ENCODE measurements at regions not wholly inside any gene's neighbourhood (a gene's known extent, or its start where the extent isn't known, plus 50 kb on each side); places are given as distances from the start of the nearest gene placed in this dataset.

DNA sequence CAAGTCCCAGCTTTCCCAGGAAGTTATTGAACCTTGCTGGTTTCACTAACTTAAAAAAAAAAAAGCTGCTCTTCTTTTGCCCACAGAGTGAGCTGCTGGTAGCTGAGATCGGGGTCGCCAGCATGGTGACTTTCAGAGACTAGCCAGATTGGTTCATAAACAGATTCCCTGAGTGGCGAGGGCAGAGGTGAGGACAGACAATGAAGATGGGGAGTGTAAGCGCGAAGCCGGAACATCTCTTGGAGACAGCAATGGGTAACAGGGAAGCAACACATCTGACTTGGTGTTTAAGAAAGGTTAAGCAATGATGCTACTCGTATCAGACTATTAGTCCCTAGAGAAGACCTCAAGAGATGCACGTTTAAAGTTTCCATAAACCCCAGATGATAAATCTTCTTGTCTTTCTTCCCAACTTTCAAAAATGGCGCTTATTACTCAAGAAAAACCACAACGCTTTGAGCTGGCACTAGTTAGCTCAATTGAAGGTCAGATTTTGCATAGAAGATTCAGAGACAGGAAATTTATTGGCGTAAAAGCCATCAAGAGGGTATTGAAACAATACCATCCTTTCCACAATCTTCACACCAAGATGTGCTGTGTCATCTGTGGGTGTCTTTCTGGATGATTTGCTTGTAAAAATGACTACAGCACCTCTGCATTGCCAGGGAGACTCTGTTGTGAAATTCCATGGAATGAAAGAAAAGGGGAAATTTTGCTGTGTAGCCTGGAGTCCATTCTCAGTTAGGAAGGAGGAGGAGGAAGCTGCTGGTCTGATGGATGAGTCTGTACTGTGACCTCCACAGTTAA is 193.1 kb upstream of the CXCR4 start:
- Histone ChIP-seq H2AFZ (no peak overlapping the region), H3K4me3 (ENCODE audit: low read depth, low read length) (no peak overlapping the region), H3K27ac (no peak overlapping the region), H3K9me3 (ENCODE audit: control insufficient read depth, low read length) (no peaks in the 10 kb centered on the region), H3K36me3 (ENCODE audit: control insufficient read depth, insufficient read depth, low read length) (no peaks in the 10 kb centered on the region), H3K4me1 (no peaks in the 10 kb centered on the region), H3K4me2 (ENCODE audit: low read length) (no peak overlapping the region), H3K27me3 (ENCODE audit: control insufficient read depth, insufficient read depth, low read length) (no peaks in the 10 kb centered on the region), H3K9ac (no peak overlapping the region), H3K79me2 (no peaks in the 10 kb centered on the region)
- TF ChIP-seq, protein P1, sequence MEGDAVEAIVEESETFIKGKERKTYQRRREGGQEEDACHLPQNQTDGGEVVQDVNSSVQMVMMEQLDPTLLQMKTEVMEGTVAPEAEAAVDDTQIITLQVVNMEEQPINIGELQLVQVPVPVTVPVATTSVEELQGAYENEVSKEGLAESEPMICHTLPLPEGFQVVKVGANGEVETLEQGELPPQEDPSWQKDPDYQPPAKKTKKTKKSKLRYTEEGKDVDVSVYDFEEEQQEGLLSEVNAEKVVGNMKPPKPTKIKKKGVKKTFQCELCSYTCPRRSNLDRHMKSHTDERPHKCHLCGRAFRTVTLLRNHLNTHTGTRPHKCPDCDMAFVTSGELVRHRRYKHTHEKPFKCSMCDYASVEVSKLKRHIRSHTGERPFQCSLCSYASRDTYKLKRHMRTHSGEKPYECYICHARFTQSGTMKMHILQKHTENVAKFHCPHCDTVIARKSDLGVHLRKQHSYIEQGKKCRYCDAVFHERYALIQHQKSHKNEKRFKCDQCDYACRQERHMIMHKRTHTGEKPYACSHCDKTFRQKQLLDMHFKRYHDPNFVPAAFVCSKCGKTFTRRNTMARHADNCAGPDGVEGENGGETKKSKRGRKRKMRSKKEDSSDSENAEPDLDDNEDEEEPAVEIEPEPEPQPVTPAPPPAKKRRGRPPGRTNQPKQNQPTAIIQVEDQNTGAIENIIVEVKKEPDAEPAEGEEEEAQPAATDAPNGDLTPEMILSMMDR (IDR thresholded peaks at IDR 0.05) = no peak

DNA sequence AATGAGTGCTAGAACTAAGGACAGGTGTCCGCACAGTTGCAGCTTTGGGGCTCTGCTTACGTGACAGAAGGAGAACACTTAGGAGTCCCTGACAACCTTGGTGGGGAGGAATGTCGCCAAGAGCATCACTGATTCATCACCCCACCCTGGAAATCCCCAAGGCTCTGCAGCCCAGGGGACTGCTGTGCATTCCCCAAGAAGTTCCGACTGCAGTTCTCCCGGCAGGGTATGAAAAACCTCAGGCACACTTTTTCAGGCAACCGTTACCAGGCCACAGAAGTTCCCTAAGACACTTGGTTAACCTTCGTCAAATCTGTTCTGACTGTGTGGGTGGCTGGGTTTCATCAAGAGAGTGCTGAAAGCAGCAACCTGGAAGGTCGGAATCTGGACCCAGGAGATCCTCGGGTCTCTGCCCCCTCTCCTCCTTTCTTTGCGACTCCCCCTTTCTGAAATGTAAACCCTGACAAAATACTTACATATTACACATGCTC is 192.1 kb upstream of the CXCR4 start:
- no peaks in the 10 kb centered on the region for H3K27me3 ChIP-seq (ENCODE audit: control insufficient read depth, insufficient read depth, low read length)
- H3K4me3 ChIP-seq (ENCODE audit: low read depth, low read length) = no peak overlapping the region
- H3K9ac ChIP-seq = no peak overlapping the region

DNA sequence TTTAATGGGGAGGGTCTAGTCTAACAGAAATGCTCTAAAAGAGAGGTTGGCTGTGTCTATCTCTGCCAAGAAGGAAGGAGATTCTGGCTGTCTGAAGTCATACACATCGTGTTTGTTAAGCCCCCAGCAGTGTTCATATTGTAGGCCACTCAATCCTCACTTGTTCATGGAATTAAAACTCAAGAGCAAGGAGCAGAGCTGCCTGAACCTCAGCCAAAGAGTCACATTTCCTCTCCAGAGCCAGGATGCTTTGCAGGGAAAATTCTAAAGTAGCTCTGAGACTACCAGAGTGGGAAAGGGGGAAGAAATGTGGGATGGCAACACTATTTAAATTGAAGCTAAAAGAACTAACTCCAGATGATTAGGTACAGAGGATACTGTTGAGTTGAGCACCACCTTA is 190.7 kb upstream of the CXCR4 start:
- Histone ChIP-seq H3K79me2 (no peaks in the 10 kb centered on the region), H2AFZ (no peak overlapping the region), H3K4me3 (ENCODE audit: low read depth, low read length) (no peak overlapping the region), H3K4me2 (ENCODE audit: low read length) (no peak overlapping the region), H3K36me3 (ENCODE audit: control insufficient read depth, insufficient read depth, low read length) (no peaks in the 10 kb centered on the region), H3K27me3 (ENCODE audit: control insufficient read depth, insufficient read depth, low read length) (no peaks in the 10 kb centered on the region), H3K27ac (no peak overlapping the region), H3K9me3 (ENCODE audit: control insufficient read depth, low read length) (no peaks in the 10 kb centered on the region), H3K9ac (no peak overlapping the region), H3K4me1 (no peaks in the 10 kb centered on the region)
- TF ChIP-seq, protein P1 (IDR thresholded peaks at IDR 0.05) = no peak

More for the DNA sequence above, 192.1 kb upstream of the CXCR4 start:
- H3K4me2 ChIP-seq (ENCODE audit: low read length) = no peak overlapping the region
- H3K36me3 ChIP-seq (ENCODE audit: control insufficient read depth, insufficient read depth, low read length) = no peaks in the 10 kb centered on the region
- H3K79me2 ChIP-seq = no peaks in the 10 kb centered on the region
- H2AFZ ChIP-seq = no peak overlapping the region
- no peaks in the 10 kb centered on the region for H3K4me1 ChIP-seq
- no peak overlapping the region for H3K27ac ChIP-seq
- H3K9me3 ChIP-seq (ENCODE audit: control insufficient read depth, low read length) = no peaks in the 10 kb centered on the region
- TF ChIP-seq, protein P1 (IDR thresholded peaks at IDR 0.05) = no peak

DNA sequence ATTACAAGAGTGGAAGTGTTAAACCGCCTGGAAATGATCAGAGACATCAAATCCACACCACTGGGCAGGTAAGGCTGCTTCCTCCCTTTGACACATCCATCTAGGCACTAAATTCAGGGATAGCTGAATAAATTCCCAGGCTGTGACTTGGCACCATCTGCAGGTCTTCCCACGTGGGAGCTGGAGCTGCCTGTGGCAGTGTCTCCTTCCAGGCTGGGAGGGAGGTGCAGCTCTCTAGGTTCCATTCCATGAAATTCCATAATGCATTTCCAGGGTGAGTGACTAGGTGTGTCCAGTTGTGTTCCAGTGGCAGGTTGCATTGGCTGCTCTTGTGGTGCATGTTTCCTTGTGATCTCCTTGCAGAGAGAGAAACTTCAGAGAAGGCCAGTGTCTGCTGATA is 188.9 kb upstream of the CXCR4 start:
- Histone ChIP-seq H3K4me2 (ENCODE audit: low read length) (no peak overlapping the region), H3K4me1 (no peaks in the 10 kb centered on the region), H3K9ac (no peak overlapping the region), H2AFZ (no peak overlapping the region), H3K4me3 (ENCODE audit: low read depth, low read length) (no peak overlapping the region), H3K79me2 (no peaks in the 10 kb centered on the region), H3K27me3 (ENCODE audit: control insufficient read depth, insufficient read depth, low read length) (no peaks in the 10 kb centered on the region), H3K9me3 (ENCODE audit: control insufficient read depth, low read length) (no peaks in the 10 kb centered on the region), H3K36me3 (ENCODE audit: control insufficient read depth, insufficient read depth, low read length) (no peaks in the 10 kb centered on the region), H3K27ac (no peak overlapping the region)
- TF ChIP-seq, protein P1 (IDR thresholded peaks at IDR 0.05) = no peak

Measured in parathyroid adenoma (tissue), 2 donors.